AG04450 (cell line): ENCODE measurements at regions not wholly inside any gene's neighbourhood (a gene's known extent, or its start where the extent isn't known, plus 50 kb on each side); places are given as distances from the start of the nearest gene placed in this dataset.

Experiments
- CTCF ChIA-PET: fragments of 300-600, 350-600 bp; formaldehyde crosslinking; extraction: SDS; loops from one replicate; lab custom pipeline; 2022; ENCODE audit warnings: antibody characterized with exemption, inconsistent platforms; lab: Charles Lee
- POLR2A ChIA-PET: fragments of 350-600 bp; formaldehyde crosslinking; extraction: SDS; loops from one replicate; lab custom pipeline; 2021; ENCODE audit warnings: antibody characterized with exemption, inconsistent platforms; lab: Yijun Ruan, JAX
- DNase-seq: peaks from one replicate; pipeline ENCODE4 v3.0.0-alpha.2; 2011; ENCODE audit warnings: low read depth, low spot score
- H3K27ac ChIP-seq: one replicate; pipeline ENCODE4 v1.5.1; 2012; ENCODE audit warnings: low read depth, low read length, control low read depth
- H3K27me3 ChIP-seq: one replicate; pipeline ENCODE4 v1.6.0; 2012; ENCODE audit warnings: low read length; ENCODE audit not compliant: control insufficient read depth, insufficient read depth
- H3K4me3 ChIP-seq: 2 replicates; pipeline ENCODE4 v1.5.1; 2011; ENCODE audit warnings: mild to moderate bottlenecking, low read depth, low read length, control low read depth
- H3K9me3 ChIP-seq: 2 replicates; pipeline ENCODE4 v1.5.1; 2012; ENCODE audit warnings: low read length; ENCODE audit not compliant: control insufficient read depth, insufficient read depth
- CTCF ChIP-seq: IDR thresholded peaks from 2 replicates; pipeline ENCODE4 v1.5.1; 2011; ENCODE audit warnings: low read depth, low read length, control low read depth, inconsistent platforms

GRCh38 chr12:93164103-93164880 lies 213.4 kb upstream of the NUDT4 start:
- Histone ChIP-seq H3K4me3 (no peak overlapping the region), H3K9me3 (no peaks in the 10 kb centered on the region), H3K27ac (no peak overlapping the region), H3K27me3 (no peaks in the 10 kb centered on the region)
- no peak for DNase-seq
- no peak for TF ChIP-seq CTCF
- CTCF ChIA-PET: no interaction called here
- POLR2A ChIA-PET: no interaction called here

GRCh38 chr12:93165384-93165932 lies 212.3 kb upstream of the NUDT4 start:
- TF ChIP-seq CTCF: no peak
- DNase-seq: no peak
- no peak overlapping the region for H3K27ac ChIP-seq
- H3K27me3 ChIP-seq: no peaks in the 10 kb centered on the region
- CTCF ChIA-PET: interaction anchor here (0.6 kb wide), 1 partner anchor 17 kb away, joined by 5 read pairs; no protein-coding TSS in a partner anchor
- H3K9me3 ChIP-seq: no peaks in the 10 kb centered on the region
- H3K4me3 ChIP-seq: no peak overlapping the region
- POLR2A ChIA-PET: no interaction called here

- Histone ChIP-seq H3K4me3 (no peak overlapping the region), H3K27me3 (no peaks in the 10 kb centered on the region), H3K9me3 (no peaks in the 10 kb centered on the region), H3K27ac (no peak overlapping the region)
- no peak for DNase-seq
- TF ChIP-seq CTCF: no peak
- POLR2A ChIA-PET: no interaction called here
- CTCF ChIA-PET: no interaction called here
These were observed 211.0 kb upstream of the NUDT4 start for GRCh38 chr12:93166541-93167307.

GRCh38 chr12:93167331-93167730 lies 210.4 kb upstream of the NUDT4 start:
- Histone ChIP-seq H3K27ac (no peak overlapping the region), H3K4me3 (no peak overlapping the region), H3K9me3 (no peaks in the 10 kb centered on the region), H3K27me3 (no peaks in the 10 kb centered on the region)
- DNase-seq: no peak
- CTCF ChIA-PET: no interaction called here
- TF ChIP-seq CTCF: no peak
- POLR2A ChIA-PET: no interaction called here
